NCI-H146 treated with DMSO at 0.1 percent for 48 hours (cell line): ENCODE measurements at regions not wholly inside any gene's neighbourhood (a gene's known extent, or its start where the extent isn't known, plus 50 kb on each side); places are given as distances from the start of the nearest gene placed in this dataset.

Experiments used
- DNase-seq: peaks from one replicate; lab custom pipeline; 2025; ENCODE audit not compliant: unreplicated experiment; lab: John Stamatoyannopoulos, UW

DNA sequence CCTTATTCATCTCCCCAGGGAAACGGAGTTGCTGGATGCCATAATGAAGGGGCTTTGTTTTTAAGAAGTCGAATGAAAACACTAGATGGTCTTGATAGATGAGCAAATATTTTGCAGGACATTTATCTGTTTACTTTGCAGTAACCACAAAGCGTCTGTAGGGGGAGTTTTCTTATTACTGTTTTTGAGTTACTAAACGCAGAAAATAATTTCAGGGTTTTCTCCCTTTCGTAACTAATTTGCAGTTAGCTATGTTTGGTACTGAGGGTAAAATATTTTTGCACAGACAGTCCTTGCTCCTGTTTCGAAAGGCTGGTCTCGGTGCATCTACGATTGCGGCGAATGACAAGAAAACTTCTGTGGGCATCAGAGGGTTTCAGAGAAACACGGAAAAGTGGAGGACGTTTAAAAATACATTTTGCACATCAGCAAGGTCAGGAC lies 505.6 kb upstream of the MKI67 start:
- DNase-seq: no peak

DNA sequence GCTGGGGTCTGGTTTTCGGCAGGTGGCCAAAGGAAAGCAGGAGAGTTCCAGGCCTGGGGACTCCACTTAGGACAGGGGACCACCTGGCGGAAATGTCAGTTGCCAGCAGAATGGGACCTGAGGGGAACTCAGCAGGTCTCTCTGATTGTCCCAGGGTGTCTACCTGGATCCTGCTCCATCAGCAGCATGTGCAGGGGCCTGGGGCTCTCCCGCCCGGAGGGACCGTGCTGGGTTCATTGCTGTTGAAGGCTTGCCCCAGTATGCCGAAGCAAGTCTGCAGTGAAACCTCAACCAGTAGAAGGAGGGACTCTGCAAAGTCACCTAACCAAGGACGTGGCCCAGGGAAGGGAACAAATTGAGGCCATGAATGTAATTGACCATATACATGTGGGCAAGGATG lies 506.5 kb upstream of the MKI67 start:
- DNase-seq: no peak

GRCh38 chr10:128633864-128634540 lies 507.8 kb upstream of the MKI67 start:
- no peak for DNase-seq

DNA sequence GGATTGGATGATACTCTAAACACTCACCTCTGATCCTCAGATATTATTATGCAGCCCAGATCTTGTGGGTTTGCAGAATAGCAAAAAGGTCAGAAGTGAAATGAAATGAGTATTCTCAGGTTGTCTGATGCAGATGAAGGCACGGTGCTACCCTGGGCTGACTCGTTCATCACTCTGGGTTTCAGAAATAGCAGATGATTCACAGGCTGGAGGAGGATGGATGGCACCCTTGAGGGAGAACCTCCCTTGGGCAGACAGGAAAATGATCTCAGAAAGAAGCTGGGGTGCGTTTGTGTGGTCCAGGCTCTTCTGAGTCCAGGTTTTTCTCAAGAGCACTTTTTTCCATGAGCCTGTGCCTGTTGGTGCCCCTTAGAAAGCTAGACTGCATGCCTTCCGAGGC lies 515.8 kb upstream of the MKI67 start:
- DNase-seq: no peak

DNA sequence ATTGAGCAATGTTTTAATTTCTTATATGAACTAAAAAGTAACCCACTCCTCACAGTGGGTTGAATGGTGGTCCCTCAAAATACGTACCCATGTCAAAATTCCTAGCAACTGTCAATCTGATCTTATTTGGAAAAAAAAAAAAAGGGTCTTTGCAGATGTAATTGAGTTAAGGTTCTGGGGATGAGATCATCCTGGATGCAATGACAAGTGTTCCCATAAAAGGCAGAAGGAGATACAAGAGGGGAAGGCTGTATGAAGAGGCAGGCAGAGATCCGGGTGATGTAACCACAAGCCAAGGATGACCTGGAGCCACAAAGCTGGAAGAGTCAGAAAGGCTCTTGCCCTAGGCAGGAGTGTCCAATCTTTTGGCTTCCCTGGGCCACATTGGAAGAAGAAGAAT lies 516.3 kb upstream of the MKI67 start:
- DNase-seq: no peak

DNA sequence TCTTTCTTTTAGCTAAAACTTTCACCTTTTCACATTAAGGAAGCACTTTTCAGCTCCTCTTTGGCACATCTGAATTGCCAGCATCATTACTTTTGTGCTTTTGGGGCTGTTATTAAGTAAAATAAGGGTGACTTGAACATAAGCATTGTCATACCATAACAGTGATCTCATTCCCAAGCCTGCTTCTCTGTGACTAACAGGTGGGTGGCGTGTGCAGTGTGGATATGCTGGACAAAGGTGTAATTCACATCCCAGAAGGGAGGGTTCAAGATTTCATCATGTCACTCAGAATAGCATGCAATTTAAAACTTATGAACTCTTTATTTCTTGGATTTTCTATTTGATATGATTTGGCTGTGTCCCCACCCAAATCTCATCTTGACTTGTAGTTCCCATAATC lies 517.4 kb upstream of the MKI67 start:
- no peak for DNase-seq

DNA sequence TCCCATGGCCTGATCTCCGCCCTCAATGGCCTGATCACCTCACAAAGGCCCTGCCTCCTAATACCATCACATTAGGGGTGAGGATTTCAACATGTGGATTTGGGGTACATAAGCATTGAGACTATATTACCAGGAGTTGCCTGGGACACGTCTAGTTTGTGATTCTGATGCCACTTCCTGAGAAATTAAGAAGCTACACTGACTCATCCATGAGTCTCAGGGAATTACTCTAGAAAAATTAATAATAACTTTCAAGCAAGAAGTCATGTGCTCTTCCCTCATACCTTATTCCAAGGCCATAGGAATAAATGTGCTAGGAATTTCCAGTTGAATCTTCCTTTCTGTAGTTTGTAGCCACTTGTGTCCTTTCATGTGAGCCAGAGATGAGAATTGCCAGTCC lies 519.3 kb upstream of the MKI67 start:
- no peak for DNase-seq

DNA sequence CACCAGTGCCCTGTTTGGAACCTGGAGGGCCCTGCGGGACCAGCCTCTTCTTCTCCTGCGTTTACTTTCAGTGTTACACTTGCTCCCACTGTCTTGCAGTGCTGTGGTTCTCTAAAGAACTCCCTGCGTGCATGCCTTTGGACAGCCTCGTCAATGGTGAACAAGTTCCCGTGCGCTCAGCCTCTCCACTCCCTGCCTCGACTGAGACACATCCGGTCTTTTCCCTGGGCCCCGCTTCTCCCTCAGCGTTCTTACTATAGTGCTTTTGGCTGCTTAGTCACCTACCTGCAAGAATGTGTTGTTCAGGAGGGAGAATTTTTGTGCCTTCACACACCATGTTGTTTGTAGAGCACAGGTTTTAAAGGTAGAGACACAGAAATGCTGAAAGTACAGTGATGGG lies 520.7 kb upstream of the MKI67 start:
- no peak for DNase-seq

- DNase-seq: no peak
Observed at GRCh38 chr10:128657548-128657947, 531.3 kb upstream of the MKI67 start.

DNA sequence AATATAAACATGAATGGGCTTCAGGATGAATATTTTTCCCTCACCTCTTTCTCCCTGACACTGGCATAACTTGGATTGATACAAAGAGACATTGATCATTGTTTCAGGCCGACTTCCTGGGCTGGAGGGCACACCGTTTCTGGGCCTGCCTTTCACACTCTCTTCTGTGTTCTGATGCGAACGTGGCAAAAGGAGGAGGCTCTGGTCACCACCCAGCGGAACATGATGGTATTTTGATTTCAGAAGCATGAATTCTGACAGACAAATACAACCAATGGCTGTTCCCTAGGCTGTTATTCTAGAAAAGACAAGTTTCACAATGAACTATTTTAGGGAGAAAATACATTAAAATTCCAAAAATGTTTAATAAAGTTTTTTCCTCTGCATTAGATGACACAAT lies 534.5 kb upstream of the MKI67 start:
- DNase-seq: no peak

GRCh38 chr10:128661404-128662197 lies 535.4 kb upstream of the MKI67 start:
- no peak for DNase-seq

DNA sequence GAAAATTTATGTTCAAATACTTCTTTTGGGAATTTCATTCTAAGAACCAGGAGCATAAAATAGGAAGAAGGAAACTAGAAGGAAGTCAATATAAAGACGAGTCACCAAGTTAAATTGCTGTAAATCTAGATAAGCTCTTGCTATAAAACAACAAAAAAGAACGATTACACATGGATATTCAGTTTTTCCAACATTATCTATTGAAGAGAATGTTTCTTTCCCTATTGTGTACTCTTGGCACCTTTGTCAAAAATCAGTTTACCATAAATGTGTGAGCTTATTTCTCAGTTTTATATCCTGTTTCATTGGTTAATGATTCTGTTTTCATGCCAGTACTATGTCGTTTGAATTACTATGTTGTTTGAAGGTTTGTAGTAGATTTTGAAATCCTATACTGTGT lies 536.3 kb upstream of the MKI67 start:
- no peak for DNase-seq

DNA sequence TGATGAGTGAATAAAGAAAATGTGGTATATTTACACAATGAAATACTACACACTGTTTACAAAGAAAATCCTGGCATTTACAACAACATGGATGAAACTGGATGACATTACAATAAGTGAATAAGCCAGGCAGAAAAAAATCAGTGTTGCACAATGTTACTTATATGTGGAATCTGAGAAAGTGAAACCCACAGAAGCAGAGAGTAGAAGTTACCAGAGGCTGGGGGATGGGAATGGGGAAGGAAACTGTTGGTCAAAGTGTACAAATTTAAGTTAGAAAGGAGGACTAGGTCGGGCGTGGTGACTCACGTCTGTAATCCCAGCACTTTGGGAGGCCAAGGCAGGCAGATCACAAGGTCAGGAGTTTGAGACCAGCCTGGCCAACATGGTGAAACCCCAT lies 538.5 kb upstream of the MKI67 start:
- no peak for DNase-seq

GRCh38 chr10:128675405-128675804 lies 549.2 kb upstream of the MKI67 start:
- DNase-seq: no peak

DNA sequence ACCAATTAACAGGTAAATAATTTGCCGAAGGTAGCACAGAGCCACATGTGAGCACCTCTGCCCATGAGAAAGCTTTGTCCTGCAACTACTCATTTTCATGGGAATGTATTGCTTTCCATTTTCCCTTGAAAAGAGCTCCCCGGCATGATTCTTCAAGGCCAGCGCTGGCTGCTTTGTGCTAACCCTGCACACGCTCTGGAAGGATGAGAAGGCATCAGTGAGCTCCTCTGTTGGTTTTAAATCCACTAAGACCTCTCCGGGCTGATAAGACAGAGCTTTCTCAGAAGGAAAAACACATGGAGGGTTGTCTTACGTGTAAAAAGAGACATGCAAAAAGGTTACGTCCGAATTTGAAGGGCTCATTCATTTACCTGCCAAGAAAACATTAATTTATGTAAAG lies 553.9 kb upstream of the MKI67 start:
- DNase-seq: no peak

GRCh38 chr10:128684215-128684614 lies 558.0 kb upstream of the MKI67 start:
- no peak for DNase-seq

DNA sequence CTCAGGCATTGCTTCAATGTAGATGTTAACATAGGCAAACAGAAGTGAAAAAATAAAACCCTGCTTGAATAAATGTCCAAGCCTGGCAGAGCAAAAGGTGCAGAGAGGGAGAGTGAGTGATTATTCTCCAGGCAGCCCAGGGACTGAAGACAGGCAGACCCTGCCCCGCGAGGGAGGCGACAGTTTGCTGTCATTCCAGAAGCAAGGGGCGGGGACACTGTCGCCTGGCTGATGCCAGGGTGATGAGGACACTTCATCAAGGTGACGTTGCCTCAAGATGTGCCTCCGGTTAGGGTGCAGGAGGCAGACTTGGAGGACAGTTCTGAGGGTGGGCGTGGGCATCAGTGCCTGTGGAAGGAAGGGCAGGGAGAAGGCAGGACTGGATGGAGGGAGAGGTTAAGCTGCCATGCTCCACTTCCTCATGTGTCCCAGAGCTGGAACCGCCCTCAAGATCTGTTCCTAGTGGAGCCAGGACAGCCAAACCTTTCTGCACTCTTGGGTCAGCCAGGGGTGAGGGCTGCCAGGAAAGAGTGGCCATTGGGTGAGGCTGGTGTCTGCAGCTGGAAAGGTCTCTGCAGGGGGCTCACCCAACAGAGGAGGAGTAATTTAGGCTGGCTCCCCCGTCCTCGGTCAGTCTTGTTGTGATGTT lies 560.5 kb upstream of the MKI67 start:
- DNase-seq: no peak

- no peak for DNase-seq
Observed at GRCh38 chr10:128687408-128687807, 561.2 kb upstream of the MKI67 start.

DNA sequence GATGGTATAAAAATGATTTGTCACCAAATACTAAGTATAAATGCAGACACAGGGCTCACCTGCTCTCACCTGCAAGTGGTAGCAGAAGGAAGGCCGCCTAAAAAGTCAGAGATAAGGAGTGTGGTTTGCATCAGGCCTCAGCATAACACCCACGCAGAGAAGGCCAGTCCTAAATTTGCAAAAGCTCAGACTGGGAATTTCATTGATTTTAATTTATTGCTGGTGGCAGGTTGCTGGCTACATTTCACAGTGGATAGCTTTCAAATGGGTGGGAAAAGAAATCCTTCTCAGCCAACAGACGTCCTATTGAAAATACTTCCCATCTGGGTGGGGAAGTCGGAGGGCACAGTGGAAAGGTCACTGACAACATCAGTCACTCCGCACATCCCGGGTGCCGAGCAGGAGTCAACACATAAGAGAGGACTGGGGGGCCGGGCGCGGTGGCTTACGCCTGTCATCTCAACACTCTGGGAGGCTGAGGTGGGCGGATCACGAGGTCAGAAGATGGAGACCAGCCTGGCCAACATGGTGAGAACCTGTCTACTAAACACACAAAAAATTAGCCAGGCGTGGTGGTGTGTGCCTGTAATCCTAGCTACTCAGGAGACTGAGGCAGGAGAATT lies 561.8 kb upstream of the MKI67 start:
- DNase-seq: no peak

GRCh38 chr10:128689667-128690066 lies 563.4 kb upstream of the MKI67 start:
- DNase-seq: no peak

- DNase-seq: no peak
Observed at GRCh38 chr10:128693493-128694131, 567.4 kb upstream of the MKI67 start.
